ENCODE measurements at regions not wholly inside any gene's neighbourhood (a gene's known extent, or its start where the extent isn't known, plus 50 kb on each side); places are given as distances from the start of the nearest gene placed in this dataset.

GRCh38 chr9:78606001-78606379 lies 309.1 kb downstream of the PSAT1 start:
- 63 to 71% methylated on average over 5 of the region's 5 CpGs for WGBS, 2 donors
- Histone ChIP-seq H3K36me3 (no peaks in the 10 kb centered on the region), H3K9me3 (no peaks in the 10 kb centered on the region), H3K4me3 (no peak overlapping the region), H3K4me1 (peaks cover 0 to 11% (median 0%) of the 10 kb centered on the region in 4 donors), H3K27me3 (no peaks in the 10 kb centered on the region), H3K27ac (no peak overlapping the region)
- TF ChIP-seq EP300 (IDR thresholded peaks at IDR 0.05) (no peak), CTCF (IDR thresholded peaks at IDR 0.05) (no peak), POLR2A (IDR thresholded peaks at IDR 0.05) (no peak)
- no peak for DNase-seq (ENCODE audit: low spot score in 2 of 2)

- no peaks in the 10 kb centered on the region for H3K9me3 ChIP-seq
- H3K36me3 ChIP-seq, result no peaks in the 10 kb centered on the region
- 95 to 97% methylated on average over 5 of the region's 5 CpGs for WGBS, 2 donors
- no peak for DNase-seq (ENCODE audit: low spot score in 2 of 2)
- H3K4me3 ChIP-seq, result no peak overlapping the region
- H3K4me1 ChIP-seq, result peaks cover 0 to 11% (median 0%) of the 10 kb centered on the region in 4 donors
- H3K27me3 ChIP-seq, result no peaks in the 10 kb centered on the region
- no peak overlapping the region for H3K27ac ChIP-seq
- TF ChIP-seq CTCF (IDR thresholded peaks at IDR 0.05) (no peak), POLR2A (IDR thresholded peaks at IDR 0.05) (no peak), EP300 (IDR thresholded peaks at IDR 0.05) (no peak)
These were observed 310.9 kb downstream of the PSAT1 start for GRCh38 chr9:78607853-78608252.

- H3K4me3 ChIP-seq, result no peak overlapping the region
- 69 to 80% methylated on average over 8 of the region's 8 CpGs for WGBS, 2 donors
- no peak for DNase-seq (ENCODE audit: low spot score in 2 of 2)
- no peaks in the 10 kb centered on the region for H3K27me3 ChIP-seq
- no peaks in the 10 kb centered on the region for H3K36me3 ChIP-seq
- no peaks in the 10 kb centered on the region for H3K9me3 ChIP-seq
- H3K4me1 ChIP-seq, result peaks cover 0 to 11% (median 0%) of the 10 kb centered on the region in 4 donors
- H3K27ac ChIP-seq, result no peak overlapping the region
- TF ChIP-seq CTCF (IDR thresholded peaks at IDR 0.05) (no peak), EP300 (IDR thresholded peaks at IDR 0.05) (no peak)
These were observed 312.5 kb downstream of the PSAT1 start for GRCh38 chr9:78609450-78609849.

- TF ChIP-seq CTCF (IDR thresholded peaks at IDR 0.05), result no peak
- no peak for TF ChIP-seq EP300 (IDR thresholded peaks at IDR 0.05)
- no peak for TF ChIP-seq POLR2A (IDR thresholded peaks at IDR 0.05)
- Histone ChIP-seq H3K27me3 (no peaks in the 10 kb centered on the region), H3K4me1 (no peaks in the 10 kb centered on the region), H3K9me3 (no peaks in the 10 kb centered on the region), H3K27ac (no peak overlapping the region), H3K4me3 (no peak overlapping the region), H3K36me3 (no peaks in the 10 kb centered on the region)
- WGBS, 2 donors, result 83 to 85% methylated on average over 2 of the region's 2 CpGs
- no peak for DNase-seq (ENCODE audit: low spot score in 2 of 2)
These were observed 315.2 kb downstream of the PSAT1 start for GRCh38 chr9:78612091-78612490.

GRCh38 chr9:78613006-78613405 lies 316.1 kb downstream of the PSAT1 start:
- 57 to 65% methylated on average over 3 of the region's 3 CpGs for WGBS, 2 donors
- no peaks in the 10 kb centered on the region for H3K27me3 ChIP-seq
- no peak overlapping the region for H3K27ac ChIP-seq
- H3K36me3 ChIP-seq, result no peaks in the 10 kb centered on the region
- TF ChIP-seq POLR2A (IDR thresholded peaks at IDR 0.05) (no peak), CTCF (IDR thresholded peaks at IDR 0.05) (no peak), EP300 (IDR thresholded peaks at IDR 0.05) (no peak)
- no peak overlapping the region for H3K4me3 ChIP-seq
- H3K9me3 ChIP-seq, result no peaks in the 10 kb centered on the region
- H3K4me1 ChIP-seq, result no peaks in the 10 kb centered on the region
- DNase-seq (ENCODE audit: low spot score in 2 of 2), result no peak
